CD14-positive monocyte (primary cell): ENCODE measurements at regions not wholly inside any gene's neighbourhood (a gene's known extent, or its start where the extent isn't known, plus 50 kb on each side); places are given as distances from the start of the nearest gene placed in this dataset.

ENCODE experiments used
- DNase-seq, 3 donors: peaks; one replicate each; pipeline ENCODE4 v3.0.0-alpha.2; 2011 to 2022
- H2AFZ ChIP-seq: 2 replicates; pipeline ENCODE4 v1.6.0; 2012; ENCODE audit warnings: mild to moderate bottlenecking, low read depth, low read length, inconsistent platforms; ENCODE audit not compliant: insufficient read depth, poor library complexity, severe bottlenecking
- H3K27ac ChIP-seq, 2 donors: 1 replicate in 1 of 2; 2 replicates in 1 of 2; pipeline ENCODE4 v1.5.1; 2012 to 2013; ENCODE audit warnings: low read length in 2 of 2, control low read depth in 1 of 2, inconsistent platforms in 1 of 2, low read depth in 1 of 2, mild to moderate bottlenecking in 1 of 2
- H3K27me3 ChIP-seq, 2 donors: one replicate each; pipeline versions ENCODE4 v1.6.0 to v1.6.1; 2011 to 2013; ENCODE audit warnings: low read length in 2 of 2; ENCODE audit not compliant: control insufficient read depth in 2 of 2, insufficient read depth in 2 of 2
- H3K36me3 ChIP-seq, 2 donors: replicated peaks in 1 of 2; 1 replicate in 1 of 2; 2 replicates in 1 of 2; pipeline versions ENCODE4 v1.5.1 to v1.6.1; 2012 to 2013; ENCODE audit warnings: low read length in 2 of 2, control low read depth in 1 of 2, inconsistent platforms in 1 of 2, mild to moderate bottlenecking in 1 of 2; ENCODE audit not compliant: insufficient read depth in 2 of 2, control insufficient read depth in 1 of 2
- H3K4me1 ChIP-seq, 2 donors: 1 replicate in 1 of 2; 2 replicates in 1 of 2; pipeline versions ENCODE4 v1.5.1 to v1.6.1; 2012 to 2013; ENCODE audit warnings: low read length in 2 of 2, control low read depth in 1 of 2, inconsistent platforms in 1 of 2, mild to moderate bottlenecking in 1 of 2, moderate library complexity in 1 of 2; ENCODE audit not compliant: insufficient read depth in 2 of 2, control insufficient read depth in 1 of 2
- H3K4me2 ChIP-seq: replicated peaks from 2 replicates; pipeline ENCODE3; 2012; ENCODE audit warnings: low read length, moderate library complexity, mild to moderate bottlenecking; ENCODE audit not compliant: poor library complexity, severe bottlenecking; ENCODE audit errors: extremely low read depth
- H3K4me3 ChIP-seq, 3 experiments: fragments of 200-600 bp in 1 of 3; sonication (generic) in 1 of 3; replicated peaks in 1 of 3; 1 replicate in 2 of 3; 2 replicates in 1 of 3; pipeline ENCODE4 v1.5.1; 2011 to 2013; ENCODE audit warnings: low read length in 3 of 3, mild to moderate bottlenecking in 3 of 3, control low read depth in 2 of 3, low read depth in 2 of 3, inconsistent platforms in 1 of 3, moderate library complexity in 1 of 3
- H3K79me2 ChIP-seq: 2 replicates; pipeline ENCODE4 v1.6.0; 2012; ENCODE audit warnings: mild to moderate bottlenecking, control low read depth, inconsistent platforms, low read length, moderate library complexity; ENCODE audit not compliant: insufficient read depth
- H3K9ac ChIP-seq: 2 replicates; pipeline ENCODE4 v1.6.0; 2017; ENCODE audit warnings: low read length, mild to moderate bottlenecking; ENCODE audit not compliant: insufficient read depth, poor library complexity, severe bottlenecking
- H3K9me3 ChIP-seq, 2 donors: replicated peaks in 1 of 2; 1 replicate in 1 of 2; 2 replicates in 1 of 2; pipeline versions ENCODE4 v1.5.1 to v1.6.1; 2012 to 2013; ENCODE audit warnings: low read length in 2 of 2, control low read depth in 1 of 2; ENCODE audit not compliant: control insufficient read depth in 1 of 2, insufficient read depth in 1 of 2
- H4K20me1 ChIP-seq: 2 replicates; pipeline ENCODE4 v1.6.0; 2012; ENCODE audit warnings: mild to moderate bottlenecking, low read length, control low read depth, moderate library complexity; ENCODE audit not compliant: insufficient read depth
- H3K27ac Mint-ChIP-seq, 7 donors: one replicate each; pipeline ENCODE4 v1.8.0; 2020; ENCODE audit warnings: mild to moderate bottlenecking in 7 of 7, mixed read lengths in 7 of 7, moderate library complexity in 6 of 7, inconsistent platforms in 2 of 7
- H3K27me3 Mint-ChIP-seq, 3 donors: one replicate each; pipeline ENCODE4 v1.8.0; 2021 to 2022; ENCODE audit warnings: low read depth in 3 of 3, mild to moderate bottlenecking in 3 of 3, mixed read lengths in 3 of 3, moderate library complexity in 3 of 3, inconsistent platforms in 1 of 3
- H3K36me3 Mint-ChIP-seq, 2 donors: one replicate each; pipeline ENCODE4 v1.8.0; 2020; ENCODE audit warnings: mixed read lengths in 2 of 2, inconsistent platforms in 1 of 2, mild to moderate bottlenecking in 1 of 2
- H3K4me1 Mint-ChIP-seq: one replicate; pipeline ENCODE4 v1.8.0; 2020; ENCODE audit warnings: mild to moderate bottlenecking, mixed read lengths
- H3K4me3 Mint-ChIP-seq, 2 donors: one replicate each; pipeline ENCODE4 v1.8.0; 2020; ENCODE audit warnings: mild to moderate bottlenecking in 2 of 2, mixed read lengths in 2 of 2, moderate library complexity in 1 of 2
- H3K9me3 Mint-ChIP-seq, 7 donors: one replicate each; pipeline ENCODE4 v1.8.0; 2020 to 2022; ENCODE audit warnings: mixed read lengths in 7 of 7, mild to moderate bottlenecking in 6 of 7, moderate library complexity in 6 of 7, inconsistent platforms in 2 of 7
- CTCF ChIP-seq: fragments of 200-600 bp; IDR thresholded peaks from one replicate; pipeline ENCODE4 v1.8.0; 2022; ENCODE audit warnings: antibody characterized with exemption, mild to moderate bottlenecking
- WGBS: methylation state at CpG from one replicate; pipeline ENCODE4 v1.1.5; 2013; ENCODE audit warnings: missing lambda C conversion rate; ENCODE audit not compliant: insufficient coverage; 5-methylcytosine and 5-hydroxymethylcytosine counted together
- intact Hi-C, 2 donors: fragments of 100-400 bp; cut with micrococcal nuclease; formaldehyde crosslinking; loops; one replicate each; pipeline versions ENCODE4 v1.15.0 to v1.15.1; 2023

GRCh38 chr11:70743329-70743728, 345.0 kb downstream of the CTTN start:
- H3K4me1 Mint-ChIP-seq: no peaks in the 10 kb centered on the region
- H3K4me3 ChIP-seq: no peak overlapping the region
- no peak overlapping the region for H2AFZ ChIP-seq
- WGBS: 90% methylated on average over 7 of the region's 9 CpGs
- H3K9me3 Mint-ChIP-seq: peaks cover 2 to 8% (median 3%) of the 10 kb centered on the region in 7 donors
- intact Hi-C loops: no loop called here
- peaks cover 0 to 5% of the 10 kb centered on the region in 2 donors for H3K9me3 ChIP-seq
- TF ChIP-seq CTCF: no peak
- H3K27me3 ChIP-seq: no peaks in the 10 kb centered on the region
- H3K36me3 ChIP-seq: no peaks in the 10 kb centered on the region
- H3K9ac ChIP-seq: no peak overlapping the region
- peaks cover 8 to 9% (median 8%) of the 10 kb centered on the region in 3 donors for H3K27me3 Mint-ChIP-seq
- H3K27ac ChIP-seq: no peak overlapping the region
- no peak overlapping the region for H3K4me2 ChIP-seq
- no peak for DNase-seq
- H3K4me3 Mint-ChIP-seq: no peak overlapping the region
- no peak overlapping the region for H3K27ac Mint-ChIP-seq
- H3K4me1 ChIP-seq: no peaks in the 10 kb centered on the region
- H4K20me1 ChIP-seq: no peaks in the 10 kb centered on the region
- no peaks in the 10 kb centered on the region for H3K36me3 Mint-ChIP-seq
- no peaks in the 10 kb centered on the region for H3K79me2 ChIP-seq

- Histone ChIP-seq H4K20me1 (no peaks in the 10 kb centered on the region), H3K4me3 (no peak overlapping the region), H3K4me1 (no peaks in the 10 kb centered on the region), H3K4me2 (no peak overlapping the region), H3K79me2 (no peaks in the 10 kb centered on the region), H3K36me3 (no peaks in the 10 kb centered on the region), H3K27me3 (no peaks in the 10 kb centered on the region), H3K27ac (no peak overlapping the region), H3K9me3 (peaks cover 2 to 9% of the 10 kb centered on the region in 2 donors), H3K9ac (no peak overlapping the region), H2AFZ (no peak overlapping the region)
- Mint-ChIP-seq H3K27me3 (peaks cover 8 to 9% (median 8%) of the 10 kb centered on the region in 3 donors), H3K9me3 (peaks cover 6 to 9% (median 8%) of the 10 kb centered on the region in 7 donors), H3K36me3 (no peaks in the 10 kb centered on the region), H3K4me1 (no peaks in the 10 kb centered on the region), H3K4me3 (no peak overlapping the region), H3K27ac (no peak overlapping the region)
- intact Hi-C loops: no loop called here
- DNase-seq: no peak
- WGBS: 90% methylated on average over 9 of the region's 9 CpGs
- no peak for TF ChIP-seq CTCF
Measured at GRCh38 chr11:70743941-70744351, 345.6 kb downstream of the CTTN start.
